ENCODE measurements at regions not wholly inside any gene's neighbourhood (a gene's known extent, or its start where the extent isn't known, plus 50 kb on each side); places are given as distances from the start of the nearest gene placed in this dataset.

GRCh38 chr2:217585362-217585761 is 417.4 kb downstream of the TNS1 start:
- TF ChIP-seq, protein P1, sequence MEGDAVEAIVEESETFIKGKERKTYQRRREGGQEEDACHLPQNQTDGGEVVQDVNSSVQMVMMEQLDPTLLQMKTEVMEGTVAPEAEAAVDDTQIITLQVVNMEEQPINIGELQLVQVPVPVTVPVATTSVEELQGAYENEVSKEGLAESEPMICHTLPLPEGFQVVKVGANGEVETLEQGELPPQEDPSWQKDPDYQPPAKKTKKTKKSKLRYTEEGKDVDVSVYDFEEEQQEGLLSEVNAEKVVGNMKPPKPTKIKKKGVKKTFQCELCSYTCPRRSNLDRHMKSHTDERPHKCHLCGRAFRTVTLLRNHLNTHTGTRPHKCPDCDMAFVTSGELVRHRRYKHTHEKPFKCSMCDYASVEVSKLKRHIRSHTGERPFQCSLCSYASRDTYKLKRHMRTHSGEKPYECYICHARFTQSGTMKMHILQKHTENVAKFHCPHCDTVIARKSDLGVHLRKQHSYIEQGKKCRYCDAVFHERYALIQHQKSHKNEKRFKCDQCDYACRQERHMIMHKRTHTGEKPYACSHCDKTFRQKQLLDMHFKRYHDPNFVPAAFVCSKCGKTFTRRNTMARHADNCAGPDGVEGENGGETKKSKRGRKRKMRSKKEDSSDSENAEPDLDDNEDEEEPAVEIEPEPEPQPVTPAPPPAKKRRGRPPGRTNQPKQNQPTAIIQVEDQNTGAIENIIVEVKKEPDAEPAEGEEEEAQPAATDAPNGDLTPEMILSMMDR (IDR thresholded peaks at IDR 0.05; ENCODE audit: borderline replicate concordance, extremely low read depth, low read length, poor library complexity, severe bottlenecking) = no peak
- TF ChIP-seq EZH2 (IDR thresholded peaks at IDR 0.05; ENCODE audit: borderline replicate concordance, low read depth, low read length, severe bottlenecking) = no peak
